ENCODE measurements at regions not wholly inside any gene's neighbourhood (a gene's known extent, or its start where the extent isn't known, plus 50 kb on each side); places are given as distances from the start of the nearest gene placed in this dataset.

- Mint-ChIP-seq H3K4me1 (no peaks in the 10 kb centered on the region), H3K36me3 (ENCODE audit: low read depth) (no peaks in the 10 kb centered on the region), H3K27me3 (no peaks in the 10 kb centered on the region), H3K4me3 (no peak overlapping the region), H3K27ac (no peak overlapping the region), H3K9me3 (no peaks in the 10 kb centered on the region)
- intact Hi-C loops (cut with micrococcal nuclease), result no loop called here
- no peak for DNase-seq
Measured at GRCh38 chr3:54003136-54003535, 111.5 kb upstream of the SELENOK start.

GRCh38 chr3:53999725-54000124 lies 108.1 kb upstream of the SELENOK start:
- H3K27me3 Mint-ChIP-seq, result no peaks in the 10 kb centered on the region
- DNase-seq, result no peak
- H3K4me3 Mint-ChIP-seq, result no peak overlapping the region

GRCh38 chr3:53998980-53999379 lies 107.3 kb upstream of the SELENOK start:
- intact Hi-C loops (cut with micrococcal nuclease), result no loop called here
- Mint-ChIP-seq H3K27ac (no peak overlapping the region), H3K36me3 (ENCODE audit: low read depth) (no peaks in the 10 kb centered on the region), H3K4me1 (no peaks in the 10 kb centered on the region), H3K27me3 (no peaks in the 10 kb centered on the region), H3K9me3 (no peaks in the 10 kb centered on the region), H3K4me3 (no peak overlapping the region)
- DNase-seq, result no peak

More at GRCh38 chr3:53999725-54000124, 108.1 kb upstream of the SELENOK start:
- intact Hi-C loops (cut with micrococcal nuclease), result no loop called here
- Mint-ChIP-seq H3K4me1 (no peaks in the 10 kb centered on the region), H3K27ac (no peak overlapping the region), H3K36me3 (ENCODE audit: low read depth) (no peaks in the 10 kb centered on the region), H3K9me3 (no peaks in the 10 kb centered on the region)

GRCh38 chr3:53997476-53997875 lies 105.8 kb upstream of the SELENOK start:
- Mint-ChIP-seq H3K27ac (no peak overlapping the region), H3K27me3 (no peaks in the 10 kb centered on the region), H3K4me3 (no peak overlapping the region), H3K4me1 (no peaks in the 10 kb centered on the region), H3K36me3 (ENCODE audit: low read depth) (no peaks in the 10 kb centered on the region), H3K9me3 (no peaks in the 10 kb centered on the region)
- no peak for DNase-seq
- intact Hi-C loops (cut with micrococcal nuclease), result no loop called here

GRCh38 chr3:53996141-53996874 lies 104.6 kb upstream of the SELENOK start:
- Mint-ChIP-seq H3K27me3 (no peaks in the 10 kb centered on the region), H3K27ac (no peak overlapping the region), H3K4me1 (no peaks in the 10 kb centered on the region), H3K4me3 (no peak overlapping the region), H3K9me3 (no peaks in the 10 kb centered on the region), H3K36me3 (ENCODE audit: low read depth) (no peaks in the 10 kb centered on the region)
- no peak for DNase-seq
- intact Hi-C loops (cut with micrococcal nuclease), result no loop called here

- H3K4me3 Mint-ChIP-seq, result no peak overlapping the region
- H3K27ac Mint-ChIP-seq, result no peak overlapping the region
- H3K36me3 Mint-ChIP-seq (ENCODE audit: low read depth), result no peaks in the 10 kb centered on the region
- no peak for DNase-seq
- H3K9me3 Mint-ChIP-seq, result no peaks in the 10 kb centered on the region
- intact Hi-C loops (cut with micrococcal nuclease), result no loop called here
- H3K27me3 Mint-ChIP-seq, result no peaks in the 10 kb centered on the region
- H3K4me1 Mint-ChIP-seq, result no peaks in the 10 kb centered on the region
Measured at GRCh38 chr3:53994986-53995603, 103.4 kb upstream of the SELENOK start.

GRCh38 chr3:53991240-53991639 lies 99.6 kb upstream of the SELENOK start:
- no peak for DNase-seq
- intact Hi-C loops (cut with micrococcal nuclease), result no loop called here
- H3K27ac Mint-ChIP-seq, result no peak overlapping the region
- no peaks in the 10 kb centered on the region for H3K4me1 Mint-ChIP-seq
- no peaks in the 10 kb centered on the region for H3K36me3 Mint-ChIP-seq (ENCODE audit: low read depth)
- no peaks in the 10 kb centered on the region for H3K9me3 Mint-ChIP-seq
- no peaks in the 10 kb centered on the region for H3K27me3 Mint-ChIP-seq
- H3K4me3 Mint-ChIP-seq, result no peak overlapping the region

- intact Hi-C loops (cut with micrococcal nuclease), result no loop called here
- no peak overlapping the region for H3K27ac Mint-ChIP-seq
- H3K36me3 Mint-ChIP-seq (ENCODE audit: low read depth), result no peaks in the 10 kb centered on the region
- no peaks in the 10 kb centered on the region for H3K4me1 Mint-ChIP-seq
- H3K4me3 Mint-ChIP-seq, result no peak overlapping the region
- no peaks in the 10 kb centered on the region for H3K27me3 Mint-ChIP-seq
- no peak for DNase-seq
- no peaks in the 10 kb centered on the region for H3K9me3 Mint-ChIP-seq
Measured at GRCh38 chr3:53989946-53990345, 98.3 kb upstream of the SELENOK start.

GRCh38 chr3:53989451-53989850 lies 97.8 kb upstream of the SELENOK start:
- no peaks in the 10 kb centered on the region for H3K27me3 Mint-ChIP-seq

GRCh38 chr3:53978386-53978785 lies 86.7 kb upstream of the SELENOK start:
- Mint-ChIP-seq H3K9me3 (peaks cover 24% of the 10 kb centered on the region), H3K4me1 (no peaks in the 10 kb centered on the region), H3K27ac (no peak overlapping the region), H3K36me3 (ENCODE audit: low read depth) (no peaks in the 10 kb centered on the region), H3K4me3 (no peak overlapping the region), H3K27me3 (no peaks in the 10 kb centered on the region)
- DNase-seq, result no peak
- intact Hi-C loops (cut with micrococcal nuclease), result no loop called here

More at GRCh38 chr3:53989451-53989850, 97.8 kb upstream of the SELENOK start:
- no peak for DNase-seq
- intact Hi-C loops (cut with micrococcal nuclease), result no loop called here
- H3K4me3 Mint-ChIP-seq, result no peak overlapping the region
- H3K27ac Mint-ChIP-seq, result no peak overlapping the region
- no peaks in the 10 kb centered on the region for H3K9me3 Mint-ChIP-seq
- no peaks in the 10 kb centered on the region for H3K4me1 Mint-ChIP-seq
- H3K36me3 Mint-ChIP-seq (ENCODE audit: low read depth), result no peaks in the 10 kb centered on the region

GRCh38 chr3:53975382-53975781 lies 83.7 kb upstream of the SELENOK start:
- no peak overlapping the region for H3K4me3 Mint-ChIP-seq
- intact Hi-C loops (cut with micrococcal nuclease), result no loop called here
- DNase-seq, result no peak
- H3K27me3 Mint-ChIP-seq, result no peaks in the 10 kb centered on the region
- no peaks in the 10 kb centered on the region for H3K36me3 Mint-ChIP-seq (ENCODE audit: low read depth)
- no peaks in the 10 kb centered on the region for H3K4me1 Mint-ChIP-seq
- no peak overlapping the region for H3K27ac Mint-ChIP-seq
- H3K9me3 Mint-ChIP-seq, result peaks cover 29% of the 10 kb centered on the region

GRCh38 chr3:53974324-53974723 lies 82.7 kb upstream of the SELENOK start:
- Mint-ChIP-seq H3K9me3 (peaks cover 29% of the 10 kb centered on the region), H3K27ac (no peak overlapping the region), H3K4me3 (no peak overlapping the region), H3K36me3 (ENCODE audit: low read depth) (no peaks in the 10 kb centered on the region), H3K4me1 (no peaks in the 10 kb centered on the region), H3K27me3 (no peaks in the 10 kb centered on the region)
- no peak for DNase-seq
- intact Hi-C loops (cut with micrococcal nuclease), result no loop called here

GRCh38 chr3:53973905-53974304 lies 82.2 kb upstream of the SELENOK start:
- Mint-ChIP-seq H3K4me3 (no peak overlapping the region), H3K27me3 (no peaks in the 10 kb centered on the region), H3K36me3 (ENCODE audit: low read depth) (no peaks in the 10 kb centered on the region), H3K4me1 (no peaks in the 10 kb centered on the region), H3K27ac (no peak overlapping the region), H3K9me3 (peaks cover 29% of the 10 kb centered on the region)
- no peak for DNase-seq
- intact Hi-C loops (cut with micrococcal nuclease), result no loop called here

GRCh38 chr3:53970661-53971060 lies 79.0 kb upstream of the SELENOK start:
- H3K36me3 Mint-ChIP-seq (ENCODE audit: low read depth), result no peaks in the 10 kb centered on the region

GRCh38 chr3:53969086-53969485 lies 77.4 kb upstream of the SELENOK start:
- no peak for DNase-seq
- peaks cover 8% of the 10 kb centered on the region for H3K9me3 Mint-ChIP-seq
- H3K27ac Mint-ChIP-seq, result no peak overlapping the region
- H3K27me3 Mint-ChIP-seq, result no peaks in the 10 kb centered on the region
- no peak overlapping the region for H3K4me3 Mint-ChIP-seq
- intact Hi-C loops (cut with micrococcal nuclease), result no loop called here
- no peaks in the 10 kb centered on the region for H3K36me3 Mint-ChIP-seq (ENCODE audit: low read depth)
- H3K4me1 Mint-ChIP-seq, result no peaks in the 10 kb centered on the region

More at GRCh38 chr3:53970661-53971060, 79.0 kb upstream of the SELENOK start:
- H3K4me1 Mint-ChIP-seq, result no peaks in the 10 kb centered on the region
- intact Hi-C loops (cut with micrococcal nuclease), result no loop called here
- peaks cover 22% of the 10 kb centered on the region for H3K9me3 Mint-ChIP-seq
- H3K27ac Mint-ChIP-seq, result no peak overlapping the region
- H3K27me3 Mint-ChIP-seq, result no peaks in the 10 kb centered on the region
- H3K4me3 Mint-ChIP-seq, result no peak overlapping the region
- no peak for DNase-seq

Data from activated CD4-positive, alpha-beta T cell treated with anti-CD3 and anti-CD28 coated beads, Interleukin-2, amount 10 ng/mL, durations not matched to agents 24 days and 14 days (primary cell).